ENCODE measurements at regions not wholly inside any gene's neighbourhood (a gene's known extent, or its start where the extent isn't known, plus 50 kb on each side); places are given as distances from the start of the nearest gene placed in this dataset.

DNA sequence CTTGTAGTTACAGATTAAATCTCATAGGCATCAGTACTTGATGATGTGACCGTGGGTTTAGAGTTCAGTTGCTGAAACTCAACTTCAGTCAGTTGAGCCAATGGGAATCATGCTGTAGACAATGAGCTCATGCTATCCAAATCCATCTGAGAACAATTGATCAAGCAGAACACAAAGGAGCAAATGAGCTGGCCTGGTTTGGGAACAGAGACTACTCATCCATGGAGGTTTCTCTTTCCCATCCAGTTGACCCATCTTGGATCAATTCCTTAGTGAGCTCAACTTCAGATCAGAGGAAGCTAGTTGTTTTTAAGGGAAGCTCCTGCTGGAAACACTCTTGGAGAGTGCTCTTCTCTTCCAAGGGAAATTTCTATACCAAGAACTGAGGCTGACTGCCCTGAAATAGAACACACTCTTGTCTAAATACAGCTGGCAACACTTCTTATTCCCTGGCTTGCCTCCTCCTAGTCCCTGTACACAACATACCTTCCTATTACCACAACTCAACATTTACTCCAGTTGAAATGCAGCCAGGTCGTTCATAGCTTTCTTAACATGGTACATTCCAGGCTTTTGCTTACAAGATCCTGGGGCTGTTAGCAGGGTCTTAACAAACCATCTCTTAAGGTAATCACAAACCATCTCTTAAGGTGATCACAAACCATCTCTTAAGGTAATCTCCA, 203.9 kb upstream of the PRDM1 start:
- peak; percentile 29 for DNase-seq (ENCODE audit: low read depth)
- in situ Hi-C loops (cut with HindIII; ENCODE audit: low sequenced_read_pairs) = no loop called here
- H3K4me3 ChIP-seq (ENCODE audit: low read depth, low read length) = no peak overlapping the region
- TF ChIP-seq, protein P1, sequence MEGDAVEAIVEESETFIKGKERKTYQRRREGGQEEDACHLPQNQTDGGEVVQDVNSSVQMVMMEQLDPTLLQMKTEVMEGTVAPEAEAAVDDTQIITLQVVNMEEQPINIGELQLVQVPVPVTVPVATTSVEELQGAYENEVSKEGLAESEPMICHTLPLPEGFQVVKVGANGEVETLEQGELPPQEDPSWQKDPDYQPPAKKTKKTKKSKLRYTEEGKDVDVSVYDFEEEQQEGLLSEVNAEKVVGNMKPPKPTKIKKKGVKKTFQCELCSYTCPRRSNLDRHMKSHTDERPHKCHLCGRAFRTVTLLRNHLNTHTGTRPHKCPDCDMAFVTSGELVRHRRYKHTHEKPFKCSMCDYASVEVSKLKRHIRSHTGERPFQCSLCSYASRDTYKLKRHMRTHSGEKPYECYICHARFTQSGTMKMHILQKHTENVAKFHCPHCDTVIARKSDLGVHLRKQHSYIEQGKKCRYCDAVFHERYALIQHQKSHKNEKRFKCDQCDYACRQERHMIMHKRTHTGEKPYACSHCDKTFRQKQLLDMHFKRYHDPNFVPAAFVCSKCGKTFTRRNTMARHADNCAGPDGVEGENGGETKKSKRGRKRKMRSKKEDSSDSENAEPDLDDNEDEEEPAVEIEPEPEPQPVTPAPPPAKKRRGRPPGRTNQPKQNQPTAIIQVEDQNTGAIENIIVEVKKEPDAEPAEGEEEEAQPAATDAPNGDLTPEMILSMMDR (IDR thresholded peaks at IDR 0.05; ENCODE audit: low read depth, low read length, missing control alignments) = no peak

DNA sequence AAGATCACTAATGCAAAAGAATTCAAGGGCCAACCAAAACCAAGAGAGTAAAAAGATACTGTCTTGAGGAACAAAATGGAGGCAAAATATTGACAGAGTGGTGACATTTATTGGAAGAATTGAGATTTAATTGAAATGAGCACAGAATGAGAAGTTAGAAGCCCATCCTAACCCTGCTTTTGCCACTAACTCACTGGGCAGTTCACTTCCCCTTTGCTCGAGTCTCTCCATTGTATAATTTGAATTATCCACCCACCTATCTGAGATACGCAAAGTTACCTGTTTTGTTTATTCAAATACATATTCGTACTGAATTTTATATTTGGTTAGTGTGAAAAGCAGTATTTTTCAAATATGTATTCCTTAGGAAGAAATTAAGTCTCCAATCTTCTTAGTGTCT, 204.5 kb upstream of the PRDM1 start:
- TF ChIP-seq, protein P1 (IDR thresholded peaks at IDR 0.05; ENCODE audit: low read depth, low read length, missing control alignments) = no peak
- no peak for DNase-seq (ENCODE audit: low read depth)
- no peak overlapping the region for H3K4me3 ChIP-seq (ENCODE audit: low read depth, low read length)
- in situ Hi-C loops (cut with HindIII; ENCODE audit: low sequenced_read_pairs) = no loop called here

DNA sequence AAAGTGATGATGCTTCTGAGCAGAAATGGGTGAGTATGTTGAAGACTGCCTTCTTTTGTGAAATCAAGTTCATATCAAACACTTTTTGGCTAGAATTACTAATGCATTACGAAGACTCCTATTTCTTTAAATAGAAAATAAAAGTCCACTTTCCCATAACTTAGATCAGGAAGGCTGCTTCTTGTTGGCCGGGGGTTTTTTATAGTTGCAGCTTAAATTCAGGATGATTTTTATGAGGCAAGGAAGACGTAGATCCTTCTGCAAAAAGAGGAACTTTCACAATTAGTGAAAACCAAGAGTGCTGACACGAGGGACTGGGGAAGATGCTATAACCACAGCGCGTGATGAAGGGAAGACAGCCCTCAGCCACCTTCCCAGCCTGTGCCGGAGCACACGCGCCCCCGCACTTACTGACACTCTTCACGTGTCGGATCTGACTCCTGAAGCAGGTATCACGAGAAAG, 206.1 kb upstream of the PRDM1 start:
- in situ Hi-C loops (cut with HindIII; ENCODE audit: low sequenced_read_pairs) = no loop called here
- TF ChIP-seq, protein P1 (IDR thresholded peaks at IDR 0.05; ENCODE audit: low read depth, low read length, missing control alignments) = no peak
- H3K4me3 ChIP-seq (ENCODE audit: low read depth, low read length) = no peak overlapping the region
- no peak for DNase-seq (ENCODE audit: low read depth)

- in situ Hi-C loops (cut with HindIII; ENCODE audit: low sequenced_read_pairs) = no loop called here
- TF ChIP-seq, protein P1 (IDR thresholded peaks at IDR 0.05; ENCODE audit: low read depth, low read length, missing control alignments) = no peak
- no peak overlapping the region for H3K4me3 ChIP-seq (ENCODE audit: low read depth, low read length)
- no peak for DNase-seq (ENCODE audit: low read depth)
Measured at GRCh38 chr6:105879146-105879545, 207.0 kb upstream of the PRDM1 start.

- TF ChIP-seq, protein P1 (IDR thresholded peaks at IDR 0.05; ENCODE audit: low read depth, low read length, missing control alignments) = no peak
- in situ Hi-C loops (cut with HindIII; ENCODE audit: low sequenced_read_pairs) = no loop called here
- H3K4me3 ChIP-seq (ENCODE audit: low read depth, low read length) = no peak overlapping the region
- no peak for DNase-seq (ENCODE audit: low read depth)
Measured at GRCh38 chr6:105875974-105876640, 210.0 kb upstream of the PRDM1 start.

GRCh38 chr6:105874835-105875626, 211.1 kb upstream of the PRDM1 start:
- H3K4me3 ChIP-seq (ENCODE audit: low read depth, low read length) = no peak overlapping the region
- in situ Hi-C loops (cut with HindIII; ENCODE audit: low sequenced_read_pairs) = no loop called here
- TF ChIP-seq, protein P1 (IDR thresholded peaks at IDR 0.05; ENCODE audit: low read depth, low read length, missing control alignments) = no peak
- no peak for DNase-seq (ENCODE audit: low read depth)
